AG04450 (cell line): ENCODE measurements at regions not wholly inside any gene's neighbourhood (a gene's known extent, or its start where the extent isn't known, plus 50 kb on each side); places are given as distances from the start of the nearest gene placed in this dataset.

Experiments used
- CTCF ChIA-PET: fragments of 300-600, 350-600 bp; formaldehyde crosslinking; extraction: SDS; loops from one replicate; lab custom pipeline; 2022; ENCODE audit warnings: antibody characterized with exemption, inconsistent platforms; lab: Charles Lee
- POLR2A ChIA-PET: fragments of 350-600 bp; formaldehyde crosslinking; extraction: SDS; loops from one replicate; lab custom pipeline; 2021; ENCODE audit warnings: antibody characterized with exemption, inconsistent platforms; lab: Yijun Ruan, JAX
- DNase-seq: peaks from one replicate; pipeline ENCODE4 v3.0.0-alpha.2; 2011; ENCODE audit warnings: low read depth, low spot score
- H3K27ac ChIP-seq: one replicate; pipeline ENCODE4 v1.5.1; 2012; ENCODE audit warnings: low read depth, low read length, control low read depth
- H3K27me3 ChIP-seq: one replicate; pipeline ENCODE4 v1.6.0; 2012; ENCODE audit warnings: low read length; ENCODE audit not compliant: control insufficient read depth, insufficient read depth
- H3K4me3 ChIP-seq: 2 replicates; pipeline ENCODE4 v1.5.1; 2011; ENCODE audit warnings: mild to moderate bottlenecking, low read depth, low read length, control low read depth
- H3K9me3 ChIP-seq: 2 replicates; pipeline ENCODE4 v1.5.1; 2012; ENCODE audit warnings: low read length; ENCODE audit not compliant: control insufficient read depth, insufficient read depth
- CTCF ChIP-seq: IDR thresholded peaks from 2 replicates; pipeline ENCODE4 v1.5.1; 2011; ENCODE audit warnings: low read depth, low read length, control low read depth, inconsistent platforms

GRCh38 chr6:169014211-169015197, 239.1 kb downstream of the THBS2 start:
- TF ChIP-seq CTCF: no peak
- Histone ChIP-seq H3K4me3 (no peak overlapping the region), H3K9me3 (no peaks in the 10 kb centered on the region; the same call in 1 of the 2 replicates), H3K27me3 (peaks cover 2% of the 10 kb centered on the region), H3K27ac (no peak overlapping the region)
- CTCF ChIA-PET: no interaction called here
- POLR2A ChIA-PET: no interaction called here
- DNase-seq: no peak

- H3K27ac ChIP-seq: no peak overlapping the region
- no peak overlapping the region for H3K4me3 ChIP-seq
- no peak for DNase-seq
- no peaks in the 10 kb centered on the region for H3K9me3 ChIP-seq
- ChIA-PET CTCF (no interaction called here), POLR2A (no interaction called here)
- H3K27me3 ChIP-seq: no peaks in the 10 kb centered on the region
- TF ChIP-seq CTCF: no peak
These were observed 244.0 kb downstream of the THBS2 start for GRCh38 chr6:169009628-169010027.

- Histone ChIP-seq H3K27me3 (no peaks in the 10 kb centered on the region), H3K27ac (no peak overlapping the region), H3K4me3 (no peak overlapping the region), H3K9me3 (no peaks in the 10 kb centered on the region)
- TF ChIP-seq CTCF: no peak
- ChIA-PET CTCF (no interaction called here), POLR2A (no interaction called here)
- DNase-seq: no peak
These were observed 244.9 kb downstream of the THBS2 start for GRCh38 chr6:169008641-169009257.

- Histone ChIP-seq H3K27me3 (peaks cover 3% of the 10 kb centered on the region), H3K27ac (no peak overlapping the region), H3K4me3 (no peak overlapping the region), H3K9me3 (no peaks in the 10 kb centered on the region)
- TF ChIP-seq CTCF: no peak
- ChIA-PET POLR2A (no interaction called here), CTCF (interaction anchor here (0.7 kb wide), 1 partner anchor 1388 kb away, joined by 3 read pairs; no protein-coding TSS in a partner anchor)
- no peak for DNase-seq
These were observed 248.5 kb downstream of the THBS2 start for GRCh38 chr6:169005166-169005565.

- Histone ChIP-seq H3K9me3 (no peaks in the 10 kb centered on the region; the same call in 1 of the 2 replicates), H3K27ac (no peak overlapping the region), H3K4me3 (no peak overlapping the region), H3K27me3 (peaks cover 9% of the 10 kb centered on the region)
- ChIA-PET CTCF (no interaction called here), POLR2A (no interaction called here)
- no peak for TF ChIP-seq CTCF
- no peak for DNase-seq
These were observed 253.6 kb downstream of the THBS2 start for GRCh38 chr6:169000022-169000421.
